ENCODE measurements at regions not wholly inside any gene's neighbourhood (a gene's known extent, or its start where the extent isn't known, plus 50 kb on each side); places are given as distances from the start of the nearest gene placed in this dataset.

DNA sequence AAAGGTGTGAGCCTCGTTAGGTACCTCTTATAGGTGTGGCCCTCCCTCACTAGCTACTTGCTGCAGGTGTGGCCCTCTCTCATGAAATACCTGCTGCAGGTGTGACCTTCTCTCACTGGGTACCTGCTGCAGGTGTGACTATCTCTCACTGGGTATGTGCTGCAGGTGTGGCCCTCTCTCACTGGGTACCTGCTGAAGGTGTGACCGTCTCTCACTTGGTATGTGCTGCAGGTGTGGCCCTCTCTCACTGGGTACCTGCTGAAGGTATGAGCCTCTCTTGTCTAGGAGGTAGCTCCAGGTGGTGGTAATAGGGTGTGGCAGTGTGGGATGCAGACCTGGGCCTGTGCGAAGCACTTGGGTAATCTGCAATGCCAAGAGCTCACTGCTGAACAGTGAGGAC, 170.7 kb upstream of the PLPP4 start:
- no TSS peak for BruUV-seq (replicated peaks)
- H3K27me3 ChIP-seq (replicated peaks; ENCODE audit: control insufficient read depth, insufficient read depth, low read length): no peaks in the 10 kb centered on the region; the same call in 1 of the 2 replicates
- no peak for DNase-seq
- intact Hi-C loops (cut with micrococcal nuclease; ENCODE audit: unreplicated experiment): no loop called here
- Mint-ChIP-seq H3K36me3 (ENCODE audit: insufficient read depth, unreplicated experiment) (no peaks in the 10 kb centered on the region), H3K27me3 (ENCODE audit: insufficient read depth, unreplicated experiment) (peaks cover 22% of the 10 kb centered on the region), H3K4me1 (ENCODE audit: low read depth, unreplicated experiment) (no peaks in the 10 kb centered on the region), H3K27ac (ENCODE audit: unreplicated experiment) (no peak overlapping the region), H3K4me3 (ENCODE audit: unreplicated experiment) (no peak overlapping the region), H3K9me3 (ENCODE audit: unreplicated experiment) (no peaks in the 10 kb centered on the region)
- no peaks in the 10 kb centered on the region for H3K9me3 ChIP-seq
- no peak overlapping the region for H3K4me3 ChIP-seq (ENCODE audit: low read depth, low read length)
- POLR2A ChIA-PET: no interaction called here
- no peaks in the 10 kb centered on the region for H3K4me1 ChIP-seq
- CTCF ChIA-PET: no interaction called here
- TF ChIP-seq, protein P1, sequence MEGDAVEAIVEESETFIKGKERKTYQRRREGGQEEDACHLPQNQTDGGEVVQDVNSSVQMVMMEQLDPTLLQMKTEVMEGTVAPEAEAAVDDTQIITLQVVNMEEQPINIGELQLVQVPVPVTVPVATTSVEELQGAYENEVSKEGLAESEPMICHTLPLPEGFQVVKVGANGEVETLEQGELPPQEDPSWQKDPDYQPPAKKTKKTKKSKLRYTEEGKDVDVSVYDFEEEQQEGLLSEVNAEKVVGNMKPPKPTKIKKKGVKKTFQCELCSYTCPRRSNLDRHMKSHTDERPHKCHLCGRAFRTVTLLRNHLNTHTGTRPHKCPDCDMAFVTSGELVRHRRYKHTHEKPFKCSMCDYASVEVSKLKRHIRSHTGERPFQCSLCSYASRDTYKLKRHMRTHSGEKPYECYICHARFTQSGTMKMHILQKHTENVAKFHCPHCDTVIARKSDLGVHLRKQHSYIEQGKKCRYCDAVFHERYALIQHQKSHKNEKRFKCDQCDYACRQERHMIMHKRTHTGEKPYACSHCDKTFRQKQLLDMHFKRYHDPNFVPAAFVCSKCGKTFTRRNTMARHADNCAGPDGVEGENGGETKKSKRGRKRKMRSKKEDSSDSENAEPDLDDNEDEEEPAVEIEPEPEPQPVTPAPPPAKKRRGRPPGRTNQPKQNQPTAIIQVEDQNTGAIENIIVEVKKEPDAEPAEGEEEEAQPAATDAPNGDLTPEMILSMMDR (IDR thresholded peaks at IDR 0.05; ENCODE audit: insufficient read depth in 1 of 2, low read depth in 1 of 2, low read length in 1 of 2, severe bottlenecking in 1 of 2, unreplicated experiment in 1 of 2): no peak
- H3K36me3 ChIP-seq (ENCODE audit: control insufficient read depth, insufficient read depth, low read length): no peaks in the 10 kb centered on the region

GRCh38 chr10:120300513-120300912, 156.5 kb upstream of the PLPP4 start:
- no TSS peak for BruUV-seq (replicated peaks)
- H3K4me3 Mint-ChIP-seq (ENCODE audit: unreplicated experiment): no peak overlapping the region
- no peaks in the 10 kb centered on the region for H3K4me1 Mint-ChIP-seq (ENCODE audit: low read depth, unreplicated experiment)
- peaks cover 8% of the 10 kb centered on the region for H3K9me3 Mint-ChIP-seq (ENCODE audit: unreplicated experiment)
- intact Hi-C loops (cut with micrococcal nuclease; ENCODE audit: unreplicated experiment): no loop called here
- Histone ChIP-seq H3K27me3 (replicated peaks; ENCODE audit: control insufficient read depth, insufficient read depth, low read length) (no peaks in the 10 kb centered on the region), H3K9me3 (peaks cover 2% of the 10 kb centered on the region; the same call in 1 of the 2 replicates), H3K36me3 (ENCODE audit: control insufficient read depth, insufficient read depth, low read length) (no peaks in the 10 kb centered on the region), H3K4me1 (no peaks in the 10 kb centered on the region), H3K4me3 (ENCODE audit: low read depth, low read length) (no peak overlapping the region)
- CTCF ChIA-PET: no interaction called here
- peaks cover 13% of the 10 kb centered on the region for H3K27me3 Mint-ChIP-seq (ENCODE audit: insufficient read depth, unreplicated experiment)
- POLR2A ChIA-PET: no interaction called here
- no peaks in the 10 kb centered on the region for H3K36me3 Mint-ChIP-seq (ENCODE audit: insufficient read depth, unreplicated experiment)
- no peak overlapping the region for H3K27ac Mint-ChIP-seq (ENCODE audit: unreplicated experiment)
- no peak for DNase-seq
- TF ChIP-seq, protein P1 (IDR thresholded peaks at IDR 0.05; ENCODE audit: insufficient read depth in 1 of 2, low read depth in 1 of 2, low read length in 1 of 2, severe bottlenecking in 1 of 2, unreplicated experiment in 1 of 2): no peak

DNA sequence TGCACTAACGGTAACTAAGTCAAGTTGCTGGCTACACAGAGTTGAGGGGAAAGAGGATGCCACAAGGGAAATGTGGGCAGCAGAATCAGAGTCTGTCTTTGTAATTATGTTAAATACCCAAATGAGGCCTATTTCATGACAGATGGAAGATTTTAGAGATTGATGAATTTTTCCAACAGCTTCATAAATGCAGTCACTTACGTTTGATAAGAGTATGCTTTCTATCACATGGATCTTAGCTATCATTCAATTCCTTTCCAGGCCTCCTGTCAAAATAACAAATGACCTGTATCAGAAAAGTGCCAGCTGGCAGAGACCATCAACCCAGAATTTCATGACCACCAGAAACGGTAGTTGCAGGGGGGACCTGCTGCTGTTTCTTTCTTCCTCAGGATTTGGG, 148.4 kb upstream of the PLPP4 start:
- ChIA-PET CTCF (no interaction called here), POLR2A (no interaction called here)
- H3K9me3 ChIP-seq: no peaks in the 10 kb centered on the region; the same call in 1 of the 2 replicates
- no peak for DNase-seq
- intact Hi-C loops (cut with micrococcal nuclease; ENCODE audit: unreplicated experiment): no loop called here
- Mint-ChIP-seq H3K27me3 (ENCODE audit: insufficient read depth, unreplicated experiment) (peaks cover 12% of the 10 kb centered on the region), H3K4me3 (ENCODE audit: unreplicated experiment) (no peak overlapping the region), H3K36me3 (ENCODE audit: insufficient read depth, unreplicated experiment) (no peaks in the 10 kb centered on the region), H3K4me1 (ENCODE audit: low read depth, unreplicated experiment) (no peaks in the 10 kb centered on the region), H3K9me3 (ENCODE audit: unreplicated experiment) (peaks cover 10% of the 10 kb centered on the region), H3K27ac (ENCODE audit: unreplicated experiment) (no peak overlapping the region)
- no peaks in the 10 kb centered on the region for H3K4me1 ChIP-seq
- no peaks in the 10 kb centered on the region for H3K36me3 ChIP-seq (ENCODE audit: control insufficient read depth, insufficient read depth, low read length)
- BruUV-seq (replicated peaks): no TSS peak
- H3K27me3 ChIP-seq (replicated peaks; ENCODE audit: control insufficient read depth, insufficient read depth, low read length): no peaks in the 10 kb centered on the region
- TF ChIP-seq, protein P1 (IDR thresholded peaks at IDR 0.05; ENCODE audit: insufficient read depth in 1 of 2, low read depth in 1 of 2, low read length in 1 of 2, severe bottlenecking in 1 of 2, unreplicated experiment in 1 of 2): no peak
- no peak overlapping the region for H3K4me3 ChIP-seq (ENCODE audit: low read depth, low read length)

Data from Caco-2 (cell line).